ES-I3 (cell line): ENCODE measurements at regions not wholly inside any gene's neighbourhood (a gene's known extent, or its start where the extent isn't known, plus 50 kb on each side); places are given as distances from the start of the nearest gene placed in this dataset.

Source experiments
- H3K36me3 ChIP-seq: 2 replicates; pipeline ENCODE4 v1.6.1; 2013; ENCODE audit warnings: mild to moderate bottlenecking, low read length, control low read depth, moderate library complexity; ENCODE audit not compliant: insufficient read depth
- H3K4me1 ChIP-seq: 2 replicates; pipeline ENCODE4 v1.6.1; 2013; ENCODE audit warnings: mild to moderate bottlenecking, control low read depth, low read length; ENCODE audit not compliant: insufficient read depth
- H3K9ac ChIP-seq: 2 replicates; pipeline ENCODE4 v1.6.1; 2013; ENCODE audit warnings: low read depth, mild to moderate bottlenecking, low read length, moderate library complexity
- H3K9me3 ChIP-seq: 2 replicates; pipeline ENCODE4 v1.6.1; 2013; ENCODE audit warnings: mild to moderate bottlenecking, low read length, moderate library complexity; ENCODE audit not compliant: control insufficient read depth, insufficient read depth

DNA sequence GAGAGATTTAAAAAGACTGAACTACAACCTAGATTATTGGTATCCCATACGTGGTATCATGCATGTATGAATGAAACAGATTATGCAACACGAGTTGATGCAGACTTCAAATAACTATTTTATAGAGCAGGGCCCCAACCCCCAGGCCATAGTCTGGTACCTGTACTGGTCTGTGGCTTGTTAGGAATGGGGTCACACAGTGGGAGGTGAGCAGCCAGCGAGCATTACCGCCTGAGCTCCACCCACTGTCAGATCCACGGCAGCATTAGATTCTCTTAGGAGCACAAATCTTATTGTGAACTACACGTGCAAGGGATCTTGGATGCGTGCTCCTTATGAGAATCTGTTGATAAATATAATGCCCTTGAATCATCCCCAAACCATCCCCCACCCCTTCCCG lies 320.2 kb downstream of the TBC1D4 start:
- H3K9me3 ChIP-seq, result no peaks in the 10 kb centered on the region
- no peak overlapping the region for H3K9ac ChIP-seq

DNA sequence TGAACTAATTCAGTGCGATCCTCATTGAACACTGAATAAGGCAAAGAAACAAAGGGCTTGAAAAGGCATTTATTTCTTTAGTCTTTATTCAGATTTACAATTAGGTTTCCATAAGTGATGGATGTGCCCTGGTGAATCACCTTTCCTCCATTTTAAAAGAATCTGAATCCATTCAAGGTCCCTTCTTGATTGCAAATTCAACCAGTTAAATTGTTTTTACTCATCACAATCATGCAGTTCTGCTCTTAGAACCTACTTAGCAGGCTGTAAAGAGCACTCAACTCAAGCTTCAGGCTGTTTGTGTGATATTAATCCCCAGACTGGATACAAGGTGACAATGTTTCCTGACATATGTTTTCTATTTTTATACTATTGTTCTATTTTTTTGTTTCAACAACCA lies 321.0 kb downstream of the TBC1D4 start:
- H3K4me1 ChIP-seq, result peaks cover 12% of the 10 kb centered on the region; the same call in 1 of the 2 replicates
- no peaks in the 10 kb centered on the region for H3K9me3 ChIP-seq
- H3K36me3 ChIP-seq, result no peaks in the 10 kb centered on the region

More for the DNA sequence above, 320.2 kb downstream of the TBC1D4 start:
- H3K36me3 ChIP-seq, result no peaks in the 10 kb centered on the region
- H3K4me1 ChIP-seq, result peaks cover 12% of the 10 kb centered on the region; the same call in 1 of the 2 replicates

DNA sequence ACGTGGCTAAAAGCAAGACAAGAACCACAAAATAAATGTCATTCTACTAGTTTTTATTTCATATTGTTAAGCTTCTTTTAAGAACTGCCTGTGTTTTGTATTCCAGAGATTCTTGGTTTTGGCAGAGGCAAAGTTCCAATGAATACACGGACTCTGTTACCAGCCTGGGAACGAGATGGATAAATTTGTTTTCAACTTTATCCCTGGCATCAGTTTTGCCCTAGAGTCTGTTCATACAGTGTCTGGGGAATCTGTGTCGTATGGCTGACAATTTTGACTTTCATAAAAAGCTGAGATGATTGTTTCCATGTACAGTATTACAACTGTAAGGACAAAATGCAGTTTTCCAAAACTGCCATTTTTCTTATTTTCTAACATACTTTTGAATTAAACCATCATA lies 327.6 kb downstream of the TBC1D4 start:
- H3K36me3 ChIP-seq, result no peaks in the 10 kb centered on the region
- H3K9ac ChIP-seq, result no peak overlapping the region
- no peaks in the 10 kb centered on the region; the same call in 1 of the 2 replicates for H3K9me3 ChIP-seq
- H3K4me1 ChIP-seq, result no peaks in the 10 kb centered on the region

More for the DNA sequence above, 321.0 kb downstream of the TBC1D4 start:
- no peak overlapping the region for H3K9ac ChIP-seq

DNA sequence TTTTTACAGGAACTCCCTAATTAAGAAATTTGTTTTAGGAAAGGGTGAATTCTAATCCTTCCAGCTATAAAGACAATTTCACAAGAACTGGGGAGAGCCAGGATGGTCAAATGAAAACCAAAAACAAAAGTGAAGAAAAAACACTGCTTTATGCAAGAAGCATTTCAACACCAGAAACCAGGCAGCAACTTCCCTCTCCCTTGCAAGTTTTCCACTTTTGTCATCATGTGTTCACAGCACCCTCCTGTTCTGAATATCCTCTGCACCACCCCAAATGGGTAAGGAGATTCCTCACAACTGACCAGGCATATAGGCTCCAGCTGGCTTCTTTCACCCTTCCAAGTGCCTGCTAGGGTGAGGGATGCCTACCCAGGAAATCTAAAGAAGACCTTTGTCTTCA lies 328.1 kb downstream of the TBC1D4 start:
- Histone ChIP-seq H3K36me3 (no peaks in the 10 kb centered on the region), H3K9ac (no peak overlapping the region), H3K4me1 (no peaks in the 10 kb centered on the region), H3K9me3 (no peaks in the 10 kb centered on the region; the same call in 1 of the 2 replicates)

DNA sequence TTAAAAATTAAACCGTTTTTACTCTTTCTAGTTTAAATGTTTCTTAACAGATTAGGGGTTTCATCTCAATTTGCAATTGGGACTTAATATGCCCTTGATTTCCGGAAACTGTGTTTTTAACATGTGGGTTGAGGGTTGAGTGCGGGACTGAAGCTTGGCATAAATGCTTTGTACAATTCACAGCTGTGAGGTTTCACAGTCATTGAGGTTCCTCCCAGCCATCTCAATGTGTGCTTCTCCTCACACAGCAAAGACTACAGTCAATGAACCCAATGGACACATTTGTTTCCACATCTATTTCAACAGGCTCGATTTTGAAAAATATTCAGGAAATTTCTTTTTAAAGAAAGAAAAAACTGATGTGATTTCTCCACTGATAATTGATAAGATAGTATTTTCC lies 328.6 kb downstream of the TBC1D4 start:
- Histone ChIP-seq H3K36me3 (no peaks in the 10 kb centered on the region), H3K4me1 (no peaks in the 10 kb centered on the region), H3K9ac (no peak overlapping the region), H3K9me3 (no peaks in the 10 kb centered on the region; the same call in 1 of the 2 replicates)

DNA sequence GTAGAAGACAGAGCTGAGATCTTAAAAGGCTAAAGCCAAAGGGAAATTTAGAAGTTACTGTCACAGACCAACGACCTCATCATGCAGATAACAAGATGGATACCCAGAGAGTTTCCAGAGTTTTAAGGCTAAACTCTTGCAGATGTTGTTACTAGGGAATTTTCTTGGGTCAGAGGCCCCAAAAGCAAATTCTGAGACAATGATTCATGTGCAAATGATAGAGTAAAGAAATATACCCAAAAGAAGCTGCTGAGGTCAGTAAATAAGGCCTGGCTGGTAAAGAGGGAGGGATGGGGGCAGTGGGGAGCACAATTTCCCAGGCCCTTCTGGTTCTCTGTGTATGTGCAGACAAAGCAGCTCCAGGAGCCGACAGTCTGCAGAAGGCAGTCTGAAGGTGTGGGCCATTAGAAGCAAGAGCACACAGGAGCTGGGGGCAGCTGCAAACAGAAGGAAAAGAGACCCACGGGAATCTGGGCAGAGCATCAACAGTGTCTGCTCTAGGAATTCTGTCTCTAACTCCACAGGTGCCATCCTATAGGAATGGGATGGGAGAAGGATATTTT lies 330.8 kb downstream of the TBC1D4 start:
- Histone ChIP-seq H3K36me3 (no peaks in the 10 kb centered on the region), H3K9ac (no peak overlapping the region), H3K4me1 (no peaks in the 10 kb centered on the region), H3K9me3 (no peaks in the 10 kb centered on the region; the same call in 1 of the 2 replicates)

DNA sequence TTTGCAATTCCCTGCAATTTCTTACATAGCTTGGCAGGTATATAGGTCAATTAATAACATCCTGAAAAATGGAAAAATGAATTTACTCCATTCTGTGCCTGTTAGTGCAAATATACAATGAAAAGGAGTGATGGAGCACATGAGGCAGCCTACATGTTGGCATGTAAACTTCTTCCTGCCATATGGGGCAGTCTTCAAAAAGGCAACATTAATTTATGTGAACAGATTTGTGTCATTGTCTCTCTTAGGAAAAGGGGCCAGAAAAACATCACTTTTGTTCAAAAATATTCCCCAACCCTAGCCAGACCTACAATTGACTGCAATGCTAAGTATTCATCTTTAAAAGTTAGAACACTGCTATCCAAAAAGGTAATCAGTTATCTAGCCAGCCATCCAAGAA lies 332.2 kb downstream of the TBC1D4 start:
- no peak overlapping the region for H3K9ac ChIP-seq
- H3K36me3 ChIP-seq, result no peaks in the 10 kb centered on the region
- no peaks in the 10 kb centered on the region for H3K4me1 ChIP-seq
- no peaks in the 10 kb centered on the region; the same call in 1 of the 2 replicates for H3K9me3 ChIP-seq

DNA sequence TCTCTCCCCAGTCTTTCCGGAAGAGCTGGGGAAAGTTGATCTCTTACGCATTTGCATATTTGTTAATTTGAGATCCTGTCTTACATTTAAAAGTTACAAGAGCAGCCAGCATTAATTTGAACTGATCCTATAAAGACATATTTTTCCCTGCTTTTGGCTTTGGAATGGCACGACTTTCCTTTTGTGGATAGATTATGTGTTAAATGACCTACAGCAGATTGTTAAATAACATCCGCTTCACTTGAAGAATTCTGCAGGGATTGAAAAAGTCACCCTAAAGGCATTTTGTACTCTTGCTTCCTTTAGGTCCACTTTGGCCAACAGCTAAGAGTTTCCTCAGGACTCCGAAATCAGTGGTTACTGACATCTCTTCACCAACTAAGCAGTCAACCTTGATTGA lies 334.0 kb downstream of the TBC1D4 start:
- Histone ChIP-seq H3K36me3 (no peaks in the 10 kb centered on the region), H3K9me3 (no peaks in the 10 kb centered on the region), H3K9ac (no peak overlapping the region), H3K4me1 (no peaks in the 10 kb centered on the region)

DNA sequence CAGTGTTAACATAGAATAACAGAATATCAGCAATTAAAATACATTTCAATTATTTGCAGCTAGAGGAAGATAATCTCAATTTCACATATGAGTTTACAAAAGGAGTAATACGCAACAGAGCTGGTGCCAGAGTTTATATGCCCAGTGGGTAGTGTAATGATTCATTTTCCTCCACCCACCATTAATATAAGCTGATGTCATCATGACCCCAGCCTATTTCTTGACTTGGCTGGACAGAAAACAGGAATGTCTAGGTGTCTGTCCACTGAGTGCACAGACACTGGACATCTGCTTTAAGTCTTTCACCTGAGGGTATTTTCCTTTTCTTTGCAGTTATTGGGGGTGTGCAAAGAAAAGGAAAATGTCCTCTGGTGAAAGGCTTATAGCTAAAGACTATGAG lies 335.5 kb downstream of the TBC1D4 start:
- H3K9me3 ChIP-seq, result no peaks in the 10 kb centered on the region
- H3K9ac ChIP-seq, result no peak overlapping the region
- H3K36me3 ChIP-seq, result no peaks in the 10 kb centered on the region
- H3K4me1 ChIP-seq, result no peaks in the 10 kb centered on the region

DNA sequence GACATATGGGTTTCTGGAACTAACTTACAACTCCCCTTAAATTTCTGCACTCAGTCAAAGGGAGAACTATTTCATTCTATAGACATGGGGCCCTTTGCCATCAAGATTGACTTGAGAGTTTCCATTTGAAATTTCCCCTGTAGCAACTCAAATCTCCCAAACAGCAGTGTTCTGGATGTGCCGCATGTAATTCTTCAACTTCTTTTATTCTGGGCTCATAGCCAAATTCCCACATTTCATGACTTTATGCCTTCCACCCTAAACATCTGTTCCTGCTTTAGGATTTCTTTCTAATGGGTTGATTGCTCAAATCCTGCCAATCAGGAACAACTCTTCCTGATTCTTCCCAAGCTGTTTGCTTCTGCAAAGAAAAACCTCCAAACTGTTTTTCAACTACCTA lies 336.0 kb downstream of the TBC1D4 start:
- Histone ChIP-seq H3K9me3 (no peaks in the 10 kb centered on the region), H3K36me3 (no peaks in the 10 kb centered on the region), H3K9ac (no peak overlapping the region), H3K4me1 (no peaks in the 10 kb centered on the region)

DNA sequence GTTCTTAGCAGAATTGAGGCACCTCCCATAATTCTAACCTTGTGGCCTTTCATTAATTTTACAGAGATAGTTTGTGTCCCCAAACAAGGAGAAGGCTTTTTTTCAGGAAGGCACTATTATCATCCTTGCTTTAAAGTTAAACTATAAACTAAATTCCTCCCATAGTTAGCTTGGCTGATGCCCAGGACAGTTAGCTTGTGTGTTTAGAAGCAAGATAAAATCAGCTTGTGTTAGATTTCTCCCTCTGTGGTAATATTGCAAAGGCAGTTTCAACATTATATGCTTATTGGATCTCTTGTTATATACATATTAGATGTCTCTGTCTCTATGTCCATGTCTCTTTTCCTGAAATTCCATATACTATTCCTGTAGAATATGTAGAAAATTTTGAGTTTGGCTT lies 342.7 kb downstream of the TBC1D4 start:
- H3K4me1 ChIP-seq, result no peaks in the 10 kb centered on the region
- no peaks in the 10 kb centered on the region for H3K36me3 ChIP-seq
- H3K9ac ChIP-seq, result no peak overlapping the region
- H3K9me3 ChIP-seq, result peaks cover 9% of the 10 kb centered on the region; the same call in 1 of the 2 replicates

DNA sequence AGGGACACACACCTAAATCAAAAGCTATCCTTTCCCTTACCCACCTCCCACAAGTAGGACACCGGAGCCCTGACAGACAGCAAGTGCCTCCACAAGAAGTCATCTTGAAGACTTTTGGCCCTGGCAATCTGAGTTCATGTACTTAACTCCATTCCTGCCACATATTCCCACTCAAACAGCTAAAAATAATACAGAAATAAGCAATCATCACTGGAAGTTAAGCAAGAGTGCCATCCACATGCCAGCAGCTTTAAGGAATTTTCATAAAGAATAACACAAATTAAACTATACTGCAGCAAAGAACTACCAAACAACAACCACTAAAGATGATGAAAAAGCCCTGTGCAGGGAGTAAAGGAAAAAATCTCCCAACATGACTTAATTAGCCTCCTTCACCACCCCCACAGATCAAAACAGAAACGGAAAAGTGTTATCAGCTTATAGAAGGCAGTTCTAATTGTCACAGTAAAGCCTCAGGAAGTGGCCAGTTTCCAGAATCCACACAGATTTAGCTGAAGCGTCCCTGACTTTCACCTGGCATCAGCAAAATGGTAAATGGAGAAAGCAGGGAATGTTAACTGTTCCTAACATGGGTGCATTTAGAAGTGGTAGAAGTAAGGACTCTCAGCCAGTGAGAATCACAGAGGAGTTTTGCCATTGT lies 343.9 kb downstream of the TBC1D4 start:
- peaks cover 9% of the 10 kb centered on the region; the same call in 1 of the 2 replicates for H3K9me3 ChIP-seq
- H3K4me1 ChIP-seq, result no peaks in the 10 kb centered on the region
- H3K9ac ChIP-seq, result no peak overlapping the region
- H3K36me3 ChIP-seq, result no peaks in the 10 kb centered on the region

DNA sequence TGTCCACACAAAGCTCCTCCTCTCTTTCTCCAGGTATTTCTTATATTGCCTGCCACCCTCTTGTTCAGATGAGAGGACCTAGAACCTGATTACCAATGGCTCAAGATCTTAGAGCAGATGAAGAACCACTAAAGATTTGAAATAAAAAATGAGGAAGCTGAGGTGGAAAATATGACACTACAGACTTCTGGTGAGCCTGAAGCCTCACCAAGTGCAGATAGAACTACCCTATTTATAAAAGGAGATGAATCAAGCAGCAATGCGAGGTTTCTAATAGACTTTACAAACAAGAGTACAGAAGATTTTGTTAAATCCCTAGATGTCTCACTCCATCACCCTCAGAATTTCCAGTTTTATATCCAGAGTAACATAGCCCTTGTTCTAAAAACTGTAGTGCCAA lies 345.8 kb downstream of the TBC1D4 start:
- Histone ChIP-seq H3K9ac (no peak overlapping the region), H3K4me1 (no peaks in the 10 kb centered on the region), H3K9me3 (peaks cover 9% of the 10 kb centered on the region; the same call in 1 of the 2 replicates), H3K36me3 (no peaks in the 10 kb centered on the region)

DNA sequence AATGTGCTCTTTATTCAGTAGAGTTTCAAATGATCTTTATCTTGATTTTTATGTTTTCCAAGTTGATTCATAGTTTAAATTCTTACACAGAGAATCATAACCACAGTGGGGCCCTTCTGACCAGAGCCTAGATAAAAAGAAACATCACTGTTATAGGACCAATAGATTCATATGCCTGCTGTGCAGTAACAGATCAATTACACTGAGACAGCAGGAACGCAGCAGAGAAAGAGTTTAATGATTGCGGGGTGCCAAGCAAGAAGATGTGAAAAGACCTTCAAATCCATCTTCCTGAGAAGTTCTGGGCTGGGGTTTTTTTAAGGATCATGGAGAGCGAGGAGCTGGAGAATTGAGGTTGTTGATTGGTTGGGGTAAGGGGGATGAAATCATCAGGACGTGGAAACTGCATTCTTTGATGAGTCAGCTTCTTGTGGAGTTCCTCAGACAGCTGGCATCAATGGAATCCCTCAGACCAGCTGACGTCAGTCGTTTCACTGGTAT lies 346.6 kb downstream of the TBC1D4 start:
- H3K4me1 ChIP-seq, result no peaks in the 10 kb centered on the region
- no peak overlapping the region for H3K9ac ChIP-seq
- H3K36me3 ChIP-seq, result no peaks in the 10 kb centered on the region
- H3K9me3 ChIP-seq, result peaks cover 9% of the 10 kb centered on the region; the same call in 1 of the 2 replicates
